Right ventricle myocardium superior (tissue), 1 donor: ENCODE measurements at regions not wholly inside any gene's neighbourhood (a gene's known extent, or its start where the extent isn't known, plus 50 kb on each side); places are given as distances from the start of the nearest gene placed in this dataset.

ENCODE experiments used
- ATAC-seq: fragments of 200-7000 bp; cut with Tn5 transposase; one replicate; pipeline ENCODE4 v1.9.1; 2020; ENCODE audit warnings: mild to moderate bottlenecking; ENCODE audit not compliant: poor library complexity
- DNase-seq: peaks from one replicate; pipeline ENCODE4 v3.0.0-alpha.2; 2020
- intact Hi-C: fragments of 100-400 bp; cut with DNase I; formaldehyde crosslinking; loops from one replicate; pipeline ENCODE4 v1.11.2; 2022
- donor health status: DM: no; HTN: yes; CAD: no; lungs with severe emphysema.

- intact Hi-C loops = no loop called here
These were observed 517.1 kb upstream of the ANKRD30A start for GRCh38 chr10:36608251-36608650.

DNA sequence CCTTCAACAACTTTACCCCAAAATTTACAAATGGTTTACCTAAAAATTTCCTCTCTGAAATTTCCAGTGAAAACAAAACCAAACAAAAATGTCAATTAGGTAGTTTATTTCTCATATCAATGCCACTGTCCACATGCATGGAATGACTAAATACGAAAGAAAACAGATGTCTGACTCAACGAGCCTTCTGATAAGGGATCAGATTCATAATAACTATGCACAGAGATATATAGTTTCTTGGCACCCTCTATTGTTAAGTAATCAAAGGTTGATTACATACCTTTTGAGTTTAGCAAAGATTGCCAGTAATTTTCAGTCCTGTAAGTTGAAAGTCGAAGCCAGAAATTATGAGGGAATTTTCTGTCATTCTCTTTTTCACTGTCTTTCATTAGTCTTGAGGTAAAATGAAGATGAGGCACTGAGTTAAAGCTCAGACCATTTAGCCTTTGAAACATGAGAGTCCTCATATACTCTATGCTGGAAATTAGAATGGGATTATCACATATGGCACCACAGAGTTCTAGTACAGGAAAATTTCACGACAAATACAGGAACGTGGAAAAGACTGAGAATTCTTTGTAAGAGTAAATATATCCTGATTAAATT is 519.1 kb upstream of the ANKRD30A start:
- no peak for DNase-seq
- ATAC-seq = no peak
- intact Hi-C loops = no loop called here

More at GRCh38 chr10:36608251-36608650, 517.1 kb upstream of the ANKRD30A start:
- ATAC-seq = no peak
- DNase-seq = no peak

DNA sequence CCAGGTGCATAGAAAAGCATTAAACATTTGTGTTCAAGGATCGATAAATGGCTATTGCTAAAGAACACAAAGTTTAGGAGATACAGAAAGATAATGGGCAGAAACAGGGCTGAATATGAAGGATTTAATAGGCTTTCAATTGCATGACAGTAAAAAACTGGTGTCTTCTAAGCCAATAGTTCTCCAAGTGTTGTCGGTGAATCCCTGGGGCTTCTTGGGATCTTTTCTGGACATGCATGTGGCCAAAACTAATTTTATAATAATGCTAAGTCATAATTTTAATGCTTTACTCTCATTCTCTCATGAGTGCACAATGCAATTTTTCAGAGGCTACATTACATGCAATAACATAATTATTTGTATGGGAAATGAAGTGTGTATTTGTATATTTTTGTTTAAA is 521.1 kb upstream of the ANKRD30A start:
- no peak for ATAC-seq
- intact Hi-C loops = no loop called here
- no peak for DNase-seq

DNA sequence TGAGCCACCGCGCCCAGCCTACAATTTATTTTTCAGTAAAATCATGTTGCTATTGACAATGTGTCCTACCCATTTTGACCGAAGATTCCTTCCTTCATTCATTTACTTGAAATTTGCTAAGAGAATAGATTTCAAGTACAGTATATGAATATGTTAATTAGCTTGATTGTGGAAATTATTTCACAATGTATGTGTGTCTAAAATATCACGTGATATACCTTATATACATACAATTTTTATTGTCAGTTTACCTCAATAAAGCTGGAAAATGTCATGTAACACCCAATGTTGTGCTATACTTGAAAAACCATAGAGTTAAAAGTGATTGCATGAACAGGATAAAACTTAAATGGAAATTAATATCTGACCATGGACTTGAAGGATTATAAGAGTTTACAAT is 521.7 kb upstream of the ANKRD30A start:
- ATAC-seq (no peak), DNase-seq (no peak)
- intact Hi-C loops = no loop called here

GRCh38 chr10:36602374-36602773 is 523.0 kb upstream of the ANKRD30A start:
- intact Hi-C loops = no loop called here
- DNase-seq = no peak
- ATAC-seq = no peak

DNA sequence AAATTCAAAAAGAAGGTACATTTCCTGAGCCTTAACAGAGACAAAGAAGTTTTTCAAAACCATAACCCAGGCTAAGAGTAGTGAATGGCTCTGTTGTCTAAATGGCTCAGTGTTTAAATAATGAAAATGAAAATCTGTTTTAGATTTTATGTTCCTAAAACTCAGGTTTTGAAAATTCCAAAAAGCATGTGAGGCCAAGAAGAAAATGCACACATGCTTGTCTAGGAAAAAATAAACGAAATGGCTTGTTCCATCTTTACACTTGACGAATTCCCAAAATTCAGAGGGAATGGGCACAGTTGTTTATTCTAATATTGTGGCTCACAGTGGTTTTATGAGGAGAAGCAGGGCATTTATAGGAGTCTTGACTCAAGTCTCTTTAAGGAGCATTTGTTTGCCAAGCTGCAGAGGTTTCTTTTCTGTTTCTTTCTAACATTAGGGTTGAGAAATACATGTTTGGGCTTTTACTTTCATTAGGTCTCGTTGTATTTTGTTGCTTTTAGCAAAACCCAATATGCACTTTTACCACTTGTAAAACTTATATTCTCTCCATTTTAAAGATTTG is 527.6 kb upstream of the ANKRD30A start:
- intact Hi-C loops = no loop called here
- ATAC-seq (no peak), DNase-seq (no peak)

- intact Hi-C loops = no loop called here
- no peak for DNase-seq
- no peak for ATAC-seq
These were observed 532.4 kb upstream of the ANKRD30A start for GRCh38 chr10:36592964-36593363.

- DNase-seq (no peak), ATAC-seq (no peak)
- intact Hi-C loops = no loop called here
These were observed 534.0 kb upstream of the ANKRD30A start for GRCh38 chr10:36591436-36591835.

GRCh38 chr10:36583690-36584089 is 541.7 kb upstream of the ANKRD30A start:
- intact Hi-C loops = no loop called here
- ATAC-seq (no peak), DNase-seq (no peak)

DNA sequence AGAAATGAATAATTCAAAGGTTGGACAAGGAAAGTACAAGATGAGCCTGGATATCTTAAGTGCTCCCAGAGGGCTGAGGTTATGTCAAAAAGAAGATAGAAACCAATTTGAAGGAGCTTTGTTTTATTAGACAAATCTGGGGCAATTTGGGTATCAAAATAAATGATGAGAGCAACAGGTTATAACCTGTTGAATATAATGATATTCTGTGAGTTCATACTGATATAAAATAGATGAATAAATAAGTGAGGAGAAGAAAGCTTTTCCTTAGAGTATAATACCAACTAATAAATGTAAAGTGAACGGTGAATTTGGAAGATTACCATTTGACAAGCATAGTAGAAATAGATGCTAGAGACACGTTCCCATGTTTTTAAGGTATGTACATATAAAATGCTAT is 544.2 kb upstream of the ANKRD30A start:
- intact Hi-C loops = no loop called here
- ATAC-seq = no peak

GRCh38 chr10:36578306-36578705 is 547.1 kb upstream of the ANKRD30A start:
- ATAC-seq = no peak
- intact Hi-C loops = no loop called here

More for the DNA sequence above, 544.2 kb upstream of the ANKRD30A start:
- DNase-seq = no peak

GRCh38 chr10:36577126-36577525 is 548.3 kb upstream of the ANKRD30A start:
- DNase-seq (no peak), ATAC-seq (no peak)
- intact Hi-C loops = no loop called here

More at GRCh38 chr10:36578306-36578705, 547.1 kb upstream of the ANKRD30A start:
- DNase-seq = no peak

- no peak for ATAC-seq
- no peak for DNase-seq
- intact Hi-C loops = no loop called here
These were observed 551.2 kb upstream of the ANKRD30A start for GRCh38 chr10:36574207-36574606.

GRCh38 chr10:36573246-36573645 is 552.2 kb upstream of the ANKRD30A start:
- DNase-seq (no peak), ATAC-seq (no peak)
- intact Hi-C loops = no loop called here

DNA sequence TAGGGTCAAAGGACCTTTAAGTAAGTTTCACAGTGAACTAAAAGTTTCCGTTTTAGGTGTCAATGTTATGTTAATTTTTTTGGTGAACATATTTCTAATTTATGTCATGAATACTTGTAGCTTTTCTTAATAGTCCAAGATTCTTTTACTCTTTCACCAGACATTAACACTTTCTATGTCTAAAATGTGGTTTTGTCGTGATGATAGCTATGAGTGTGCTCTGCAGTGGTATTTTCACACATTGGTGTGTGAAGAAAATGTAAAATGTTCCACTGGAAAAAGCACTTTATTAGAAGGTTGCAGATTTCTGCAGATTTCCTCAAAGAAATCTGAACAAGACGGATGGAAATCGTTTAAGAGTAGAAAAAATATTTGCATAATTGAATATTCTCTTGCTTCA is 561.0 kb upstream of the ANKRD30A start:
- intact Hi-C loops = no loop called here
- DNase-seq = no peak
- no peak for ATAC-seq

DNA sequence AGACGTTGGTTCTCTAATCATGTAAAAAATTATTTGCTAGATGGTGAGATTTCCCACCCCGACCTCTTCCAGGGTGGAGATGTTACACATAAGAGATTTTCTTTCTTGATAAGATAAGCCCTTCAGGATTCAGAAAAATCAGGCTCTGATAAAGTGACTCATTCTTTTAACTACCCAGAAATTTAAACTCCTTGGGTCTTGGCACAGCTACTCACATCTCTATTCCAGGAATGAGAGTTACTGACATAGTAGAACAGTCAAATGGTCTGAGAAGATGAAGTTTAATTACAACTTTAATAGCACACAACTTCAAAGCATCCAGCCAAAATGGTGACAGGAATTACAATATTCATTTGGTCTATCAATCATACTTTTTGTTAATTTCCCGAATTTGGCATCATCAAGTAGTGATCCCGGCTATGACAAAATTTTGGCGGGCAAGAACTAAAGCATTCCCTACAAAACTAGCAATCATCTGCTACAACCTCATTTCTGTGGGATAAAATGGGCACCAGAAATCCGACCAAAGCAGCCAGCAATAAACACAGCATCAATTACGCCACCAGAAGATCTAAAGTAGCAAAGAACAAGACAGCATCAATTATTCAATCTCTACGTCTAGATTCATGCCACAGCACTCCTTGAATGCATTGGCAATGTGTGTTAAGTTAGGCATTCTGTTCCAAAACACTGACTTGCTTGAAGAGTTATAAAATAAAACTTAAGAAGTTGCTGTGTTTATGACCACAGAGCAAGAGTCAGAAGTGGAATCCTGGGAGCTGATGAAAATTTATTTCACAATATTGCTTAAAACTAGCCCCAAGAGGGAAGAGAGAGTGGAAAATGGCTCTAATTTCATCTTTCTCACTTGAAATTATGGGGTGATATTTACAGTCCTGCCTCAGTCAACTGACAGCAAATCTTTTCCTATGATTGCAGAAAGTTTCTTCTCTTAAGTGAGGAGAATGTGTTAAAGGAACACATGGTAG is 565.7 kb upstream of the ANKRD30A start:
- DNase-seq = no peak
- intact Hi-C loops = no loop called here
- ATAC-seq = peak; percentile 65

DNA sequence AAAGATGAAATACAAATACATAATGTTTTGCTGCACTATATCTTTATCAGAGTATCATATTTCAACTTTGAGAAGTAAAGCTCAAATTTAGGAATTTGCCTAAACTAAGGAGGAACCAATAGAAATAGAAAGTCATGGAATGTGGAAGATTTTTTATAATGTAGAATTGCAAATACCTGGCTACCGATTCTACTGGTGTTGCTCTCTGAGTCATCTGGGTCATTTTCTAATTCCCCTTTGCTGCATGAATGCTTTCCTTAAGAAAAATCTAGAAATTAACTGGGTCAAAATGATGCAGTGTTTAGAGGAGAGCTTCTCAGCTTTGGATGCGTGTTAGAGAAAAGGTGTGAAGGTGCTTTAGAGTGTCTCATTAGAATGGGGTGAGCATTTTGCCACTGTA is 568.9 kb upstream of the ANKRD30A start:
- intact Hi-C loops = no loop called here
- DNase-seq = no peak
- no peak for ATAC-seq

DNA sequence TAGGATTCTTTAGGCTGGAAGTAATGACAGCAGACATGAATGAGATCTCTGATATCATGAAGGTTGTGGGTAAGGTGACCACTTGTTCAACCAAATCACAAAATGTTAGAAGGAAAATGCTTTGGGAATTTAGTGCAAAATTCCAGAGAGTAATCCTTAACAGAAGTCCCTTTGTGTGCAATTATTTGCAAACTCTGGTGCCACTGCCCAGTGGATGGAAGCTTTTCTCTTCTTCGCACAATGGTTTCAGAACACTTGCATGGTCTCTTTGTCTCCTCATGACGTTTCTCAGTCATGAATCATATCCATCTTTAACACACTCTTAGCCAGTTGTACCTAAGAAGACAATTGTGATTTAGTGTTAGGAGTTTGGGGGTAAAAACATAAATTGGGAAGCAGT is 570.4 kb upstream of the ANKRD30A start:
- ATAC-seq (no peak), DNase-seq (no peak)

DNA sequence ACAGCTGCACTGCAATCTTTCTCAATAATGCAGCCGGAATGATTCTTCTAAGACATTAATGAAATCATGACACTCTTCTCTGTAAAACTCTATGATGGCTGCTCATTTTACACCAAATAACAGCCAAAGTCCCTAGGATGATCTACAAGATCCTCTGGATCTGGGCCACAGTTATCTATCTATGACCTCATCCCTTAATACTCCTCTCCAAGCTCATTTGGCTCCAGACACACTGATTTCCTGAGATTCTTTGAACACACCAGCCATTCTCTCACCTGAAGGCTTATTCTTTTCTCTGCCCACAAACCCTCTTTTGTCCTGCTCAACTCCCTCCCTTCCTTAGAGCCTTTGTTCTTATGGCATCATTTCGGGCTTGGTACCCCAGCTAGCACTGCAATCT is 577.4 kb upstream of the ANKRD30A start:
- ATAC-seq (no peak), DNase-seq (no peak)
- intact Hi-C loops = no loop called here

More for the DNA sequence above, 570.4 kb upstream of the ANKRD30A start:
- intact Hi-C loops = no loop called here

GRCh38 chr10:36542493-36542892 is 582.9 kb upstream of the ANKRD30A start:
- DNase-seq = no peak
- ATAC-seq = no peak
- intact Hi-C loops = no loop called here
